ENCODE measurements at regions not wholly inside any gene's neighbourhood (a gene's known extent, or its start where the extent isn't known, plus 50 kb on each side); places are given as distances from the start of the nearest gene placed in this dataset.

DNA sequence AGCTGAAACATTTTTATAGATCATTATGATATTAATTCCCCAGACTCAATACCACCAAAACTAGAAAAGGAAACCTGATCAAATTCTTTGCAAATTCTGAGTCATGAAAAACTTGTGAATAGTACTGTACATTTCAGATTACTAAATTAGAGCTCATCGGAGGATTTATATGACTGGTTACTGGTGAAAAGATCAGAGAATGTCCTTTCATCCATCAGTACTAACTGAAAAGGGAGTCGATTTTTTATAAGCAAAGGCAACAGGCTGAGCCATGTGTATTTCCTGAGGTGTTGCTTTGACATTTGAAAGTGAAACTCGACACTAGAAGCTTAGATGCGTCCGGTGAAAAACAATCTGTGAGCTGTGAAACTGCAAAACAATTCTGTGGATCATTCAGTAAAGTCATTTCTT lies 155.7 kb downstream of the TNFSF18 start:
- DNase-seq = peak in 1 of 3 donors; percentile 2
- peak overlapping the region; percentile 21 for H3K27ac ChIP-seq (ENCODE audit: insufficient read depth, low read length, poor library complexity, severe bottlenecking)
- H3K9me3 ChIP-seq (ENCODE audit: control insufficient read depth, low read length) = no peaks in the 10 kb centered on the region
- peak overlapping the region; percentile 44 for H3K4me3 ChIP-seq (ENCODE audit: insufficient read depth, low read depth, low read length, poor library complexity, severe bottlenecking)
- peaks cover 14% of the 10 kb centered on the region for H3K4me1 ChIP-seq (ENCODE audit: control insufficient read depth, insufficient read depth, low read length, poor library complexity, severe bottlenecking)
- H3K36me3 ChIP-seq (ENCODE audit: control insufficient read depth, insufficient read depth, low read length) = no peaks in the 10 kb centered on the region
- H3K27me3 ChIP-seq (replicated peaks; ENCODE audit: control insufficient read depth, insufficient read depth, low read length, poor library complexity, severe bottlenecking) = no peaks in the 10 kb centered on the region

DNA sequence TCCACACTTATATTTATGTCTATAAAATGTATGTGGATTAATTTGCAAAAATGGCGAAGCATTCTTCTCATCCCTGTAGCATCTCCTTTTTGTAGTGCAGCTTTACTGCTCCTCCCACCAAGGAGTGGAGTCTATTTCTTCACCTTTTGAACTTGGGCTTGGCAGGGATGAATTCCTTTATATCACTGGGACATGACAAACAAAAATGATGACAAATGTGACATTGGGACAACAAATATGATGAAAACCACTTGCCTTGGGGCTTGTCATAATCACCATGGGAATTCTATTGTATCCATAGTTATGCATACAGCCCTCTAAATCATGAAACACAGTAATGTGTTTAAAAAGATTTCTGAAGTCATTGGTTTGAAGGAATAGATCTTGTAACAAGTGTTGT lies 155.0 kb downstream of the TNFSF18 start:
- H3K4me1 ChIP-seq (ENCODE audit: control insufficient read depth, insufficient read depth, low read length, poor library complexity, severe bottlenecking) = peaks cover 14% of the 10 kb centered on the region
- no peaks in the 10 kb centered on the region for H3K9me3 ChIP-seq (ENCODE audit: control insufficient read depth, low read length)
- H3K4me3 ChIP-seq (ENCODE audit: insufficient read depth, low read depth, low read length, poor library complexity, severe bottlenecking) = peak overlapping the region; percentile 44
- no peaks in the 10 kb centered on the region for H3K27me3 ChIP-seq (replicated peaks; ENCODE audit: control insufficient read depth, insufficient read depth, low read length, poor library complexity, severe bottlenecking)
- peak overlapping the region; percentile 21 for H3K27ac ChIP-seq (ENCODE audit: insufficient read depth, low read length, poor library complexity, severe bottlenecking)
- H3K36me3 ChIP-seq (ENCODE audit: control insufficient read depth, insufficient read depth, low read length) = no peaks in the 10 kb centered on the region
- DNase-seq = no peak

DNA sequence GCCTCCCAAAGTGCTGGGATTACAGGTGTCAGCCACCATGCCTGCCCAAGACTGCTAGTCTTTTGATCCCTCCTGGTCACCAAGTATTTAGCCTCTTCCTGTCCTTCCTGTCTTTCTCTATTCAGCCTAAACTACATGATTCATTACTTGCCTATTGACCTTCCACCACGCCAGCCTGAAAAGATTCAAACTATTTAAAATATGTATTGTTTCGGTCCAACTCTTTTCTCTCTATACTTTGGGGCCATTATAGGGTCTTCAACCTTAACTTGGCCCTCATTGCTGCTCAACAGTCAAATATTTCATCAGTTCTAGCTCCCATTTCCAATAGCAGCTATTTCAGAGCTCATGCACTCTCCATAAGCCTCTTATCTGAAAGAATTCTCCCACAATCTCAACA lies 153.0 kb downstream of the TNFSF18 start:
- Histone ChIP-seq H3K4me1 (ENCODE audit: control insufficient read depth, insufficient read depth, low read length, poor library complexity, severe bottlenecking) (peaks cover 14% of the 10 kb centered on the region), H3K36me3 (ENCODE audit: control insufficient read depth, insufficient read depth, low read length) (no peaks in the 10 kb centered on the region), H3K27ac (ENCODE audit: insufficient read depth, low read length, poor library complexity, severe bottlenecking) (no peak overlapping the region), H3K9me3 (ENCODE audit: control insufficient read depth, low read length) (no peaks in the 10 kb centered on the region), H3K4me3 (ENCODE audit: insufficient read depth, low read depth, low read length, poor library complexity, severe bottlenecking) (no peak overlapping the region), H3K27me3 (replicated peaks; ENCODE audit: control insufficient read depth, insufficient read depth, low read length, poor library complexity, severe bottlenecking) (no peaks in the 10 kb centered on the region)
- DNase-seq = no peak

DNA sequence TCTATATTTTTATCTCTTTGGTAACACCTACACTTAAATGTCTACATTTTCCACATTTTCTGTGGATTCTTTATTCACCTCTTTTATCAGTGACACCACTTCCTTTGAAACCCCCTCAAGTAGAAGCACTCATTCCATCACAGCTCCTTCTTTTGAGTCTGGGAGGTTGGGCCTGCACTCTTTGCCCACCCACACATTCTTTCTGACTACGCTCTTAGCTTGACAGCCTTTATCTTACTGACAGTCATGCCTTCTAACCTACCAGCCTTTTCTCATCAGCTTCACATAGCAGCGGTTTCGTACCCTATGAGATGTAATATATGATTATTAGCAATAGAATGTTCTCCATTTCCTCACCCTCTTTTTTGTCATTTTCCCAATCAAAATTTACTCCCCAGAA lies 151.9 kb downstream of the TNFSF18 start:
- H3K27me3 ChIP-seq (replicated peaks; ENCODE audit: control insufficient read depth, insufficient read depth, low read length, poor library complexity, severe bottlenecking) = no peaks in the 10 kb centered on the region
- H3K4me3 ChIP-seq (ENCODE audit: insufficient read depth, low read depth, low read length, poor library complexity, severe bottlenecking) = no peak overlapping the region
- peaks cover 14% of the 10 kb centered on the region for H3K4me1 ChIP-seq (ENCODE audit: control insufficient read depth, insufficient read depth, low read length, poor library complexity, severe bottlenecking)
- H3K36me3 ChIP-seq (ENCODE audit: control insufficient read depth, insufficient read depth, low read length) = no peaks in the 10 kb centered on the region
- DNase-seq = no peak
- H3K9me3 ChIP-seq (ENCODE audit: control insufficient read depth, low read length) = no peaks in the 10 kb centered on the region
- H3K27ac ChIP-seq (ENCODE audit: insufficient read depth, low read length, poor library complexity, severe bottlenecking) = no peak overlapping the region

GRCh38 chr1:172900376-172900997 lies 150.3 kb downstream of the TNFSF18 start:
- DNase-seq = no peak
- H3K27me3 ChIP-seq (replicated peaks; ENCODE audit: control insufficient read depth, insufficient read depth, low read length, poor library complexity, severe bottlenecking) = no peaks in the 10 kb centered on the region
- no peak overlapping the region for H3K27ac ChIP-seq (ENCODE audit: insufficient read depth, low read length, poor library complexity, severe bottlenecking)
- no peak overlapping the region for H3K4me3 ChIP-seq (ENCODE audit: insufficient read depth, low read depth, low read length, poor library complexity, severe bottlenecking)
- H3K36me3 ChIP-seq (ENCODE audit: control insufficient read depth, insufficient read depth, low read length) = no peaks in the 10 kb centered on the region
- H3K9me3 ChIP-seq (ENCODE audit: control insufficient read depth, low read length) = no peaks in the 10 kb centered on the region
- peaks cover 5% of the 10 kb centered on the region for H3K4me1 ChIP-seq (ENCODE audit: control insufficient read depth, insufficient read depth, low read length, poor library complexity, severe bottlenecking)

DNA sequence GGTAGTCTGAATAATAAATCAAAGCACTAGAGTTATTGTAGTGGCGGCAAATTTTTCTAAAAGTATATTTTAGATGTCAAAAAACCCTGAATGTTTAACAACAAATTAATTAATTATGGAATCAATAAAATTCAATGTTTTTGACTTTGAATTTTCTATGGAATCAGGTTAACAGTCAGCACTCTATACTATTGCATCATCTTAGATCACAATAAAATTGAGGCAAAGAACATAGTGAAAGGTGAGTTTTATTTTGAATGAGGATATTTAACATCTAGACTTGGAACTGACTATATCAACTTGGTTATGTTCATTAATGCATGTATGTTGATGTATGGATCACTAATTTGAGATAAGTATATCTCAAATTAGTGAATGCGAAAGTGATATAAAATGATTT lies 148.5 kb downstream of the TNFSF18 start:
- Histone ChIP-seq H3K9me3 (ENCODE audit: control insufficient read depth, low read length) (no peaks in the 10 kb centered on the region), H3K4me3 (ENCODE audit: insufficient read depth, low read depth, low read length, poor library complexity, severe bottlenecking) (no peak overlapping the region), H3K27me3 (replicated peaks; ENCODE audit: control insufficient read depth, insufficient read depth, low read length, poor library complexity, severe bottlenecking) (no peaks in the 10 kb centered on the region), H3K36me3 (ENCODE audit: control insufficient read depth, insufficient read depth, low read length) (no peaks in the 10 kb centered on the region), H3K4me1 (ENCODE audit: control insufficient read depth, insufficient read depth, low read length, poor library complexity, severe bottlenecking) (no peaks in the 10 kb centered on the region), H3K27ac (ENCODE audit: insufficient read depth, low read length, poor library complexity, severe bottlenecking) (no peak overlapping the region)
- DNase-seq = no peak

DNA sequence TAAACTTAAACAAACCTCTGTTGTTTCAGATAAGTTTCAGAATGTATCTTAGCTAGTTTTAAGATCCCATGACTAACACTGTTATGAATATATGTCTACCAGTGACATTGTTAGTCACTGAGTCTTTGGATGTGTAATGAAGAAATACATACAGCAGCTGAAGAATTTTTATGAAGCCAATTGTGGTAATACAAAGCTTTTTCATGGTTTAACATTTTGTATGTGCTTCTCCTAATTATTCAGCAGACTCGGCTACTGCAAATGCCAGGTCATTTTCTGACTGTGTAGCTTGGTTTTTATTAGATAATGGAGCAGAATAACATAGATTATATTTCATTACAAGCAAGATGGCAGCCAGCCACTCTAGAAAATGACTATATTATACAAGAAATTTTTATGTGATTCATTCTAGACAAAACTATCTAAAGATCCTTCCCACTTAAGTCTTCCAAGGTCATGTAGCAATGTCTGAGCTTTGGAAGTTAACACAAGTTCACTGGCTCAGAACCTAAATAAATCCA lies 147.8 kb downstream of the TNFSF18 start:
- no peak for DNase-seq
- no peak overlapping the region for H3K4me3 ChIP-seq (ENCODE audit: insufficient read depth, low read depth, low read length, poor library complexity, severe bottlenecking)
- H3K27me3 ChIP-seq (replicated peaks; ENCODE audit: control insufficient read depth, insufficient read depth, low read length, poor library complexity, severe bottlenecking) = no peaks in the 10 kb centered on the region
- no peaks in the 10 kb centered on the region for H3K9me3 ChIP-seq (ENCODE audit: control insufficient read depth, low read length)
- H3K27ac ChIP-seq (ENCODE audit: insufficient read depth, low read length, poor library complexity, severe bottlenecking) = no peak overlapping the region
- no peaks in the 10 kb centered on the region for H3K4me1 ChIP-seq (ENCODE audit: control insufficient read depth, insufficient read depth, low read length, poor library complexity, severe bottlenecking)
- H3K36me3 ChIP-seq (ENCODE audit: control insufficient read depth, insufficient read depth, low read length) = no peaks in the 10 kb centered on the region

- no peak overlapping the region for H3K27ac ChIP-seq (ENCODE audit: insufficient read depth, low read length, poor library complexity, severe bottlenecking)
- no peaks in the 10 kb centered on the region for H3K4me1 ChIP-seq (ENCODE audit: control insufficient read depth, insufficient read depth, low read length, poor library complexity, severe bottlenecking)
- no peaks in the 10 kb centered on the region for H3K9me3 ChIP-seq (ENCODE audit: control insufficient read depth, low read length)
- no peak overlapping the region for H3K4me3 ChIP-seq (ENCODE audit: insufficient read depth, low read depth, low read length, poor library complexity, severe bottlenecking)
- no peak for DNase-seq
- H3K27me3 ChIP-seq (replicated peaks; ENCODE audit: control insufficient read depth, insufficient read depth, low read length, poor library complexity, severe bottlenecking) = no peaks in the 10 kb centered on the region
- no peaks in the 10 kb centered on the region for H3K36me3 ChIP-seq (ENCODE audit: control insufficient read depth, insufficient read depth, low read length)
These were observed 147.0 kb downstream of the TNFSF18 start for GRCh38 chr1:172903581-172904220.

- no peaks in the 10 kb centered on the region for H3K4me1 ChIP-seq (ENCODE audit: control insufficient read depth, insufficient read depth, low read length, poor library complexity, severe bottlenecking)
- no peak for DNase-seq
- no peaks in the 10 kb centered on the region for H3K36me3 ChIP-seq (ENCODE audit: control insufficient read depth, insufficient read depth, low read length)
- H3K27me3 ChIP-seq (replicated peaks; ENCODE audit: control insufficient read depth, insufficient read depth, low read length, poor library complexity, severe bottlenecking) = no peaks in the 10 kb centered on the region
- no peak overlapping the region for H3K4me3 ChIP-seq (ENCODE audit: insufficient read depth, low read depth, low read length, poor library complexity, severe bottlenecking)
- H3K27ac ChIP-seq (ENCODE audit: insufficient read depth, low read length, poor library complexity, severe bottlenecking) = no peak overlapping the region
- H3K9me3 ChIP-seq (ENCODE audit: control insufficient read depth, low read length) = no peaks in the 10 kb centered on the region
These were observed 145.3 kb downstream of the TNFSF18 start for GRCh38 chr1:172905452-172905851.

DNA sequence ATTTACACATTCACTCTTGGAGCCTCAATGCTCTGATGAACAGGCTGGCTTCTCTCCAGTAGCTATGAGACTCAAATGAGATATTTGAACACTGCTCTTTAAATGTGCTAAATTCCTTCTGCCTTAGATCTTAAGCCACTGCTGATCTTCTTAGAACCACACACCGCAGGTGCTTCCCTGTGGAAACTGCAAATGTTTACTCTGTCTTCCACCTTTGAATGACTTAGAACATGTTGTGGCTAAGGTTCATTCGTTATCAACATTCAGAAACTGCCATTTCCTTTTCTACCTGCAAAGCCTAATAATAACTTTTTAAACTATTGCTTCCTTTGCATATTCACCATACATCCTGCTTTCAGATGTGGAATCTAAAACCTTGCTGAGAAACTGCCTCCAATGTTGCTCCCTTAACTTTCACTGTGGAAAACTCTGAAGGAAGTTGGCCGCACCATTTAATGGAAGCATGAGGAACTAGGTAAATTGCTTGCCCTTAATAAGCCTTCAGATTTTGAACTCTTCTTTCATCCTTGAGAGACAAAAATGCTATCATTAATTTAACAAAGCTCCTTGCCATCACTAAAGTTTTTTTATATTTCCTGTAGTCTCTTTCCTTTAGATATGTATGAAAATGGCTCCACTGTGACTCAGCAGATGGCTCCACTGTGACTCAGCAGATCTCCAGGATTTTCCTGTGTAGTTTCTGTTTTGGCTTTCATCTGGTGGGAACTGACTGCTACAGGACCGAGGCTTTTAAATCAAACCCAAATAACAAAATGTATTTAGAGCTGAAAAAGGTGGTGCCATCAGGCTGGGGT lies 143.8 kb downstream of the TNFSF18 start:
- Histone ChIP-seq H3K4me1 (ENCODE audit: control insufficient read depth, insufficient read depth, low read length, poor library complexity, severe bottlenecking) (no peaks in the 10 kb centered on the region), H3K27ac (ENCODE audit: insufficient read depth, low read length, poor library complexity, severe bottlenecking) (no peak overlapping the region)
- peak in 1 of 3 donors; percentile 23 for DNase-seq

More for the DNA sequence above, 143.8 kb downstream of the TNFSF18 start:
- H3K27me3 ChIP-seq (replicated peaks; ENCODE audit: control insufficient read depth, insufficient read depth, low read length, poor library complexity, severe bottlenecking) = no peaks in the 10 kb centered on the region
- no peaks in the 10 kb centered on the region for H3K9me3 ChIP-seq (ENCODE audit: control insufficient read depth, low read length)
- H3K4me3 ChIP-seq (ENCODE audit: insufficient read depth, low read depth, low read length, poor library complexity, severe bottlenecking) = no peak overlapping the region
- H3K36me3 ChIP-seq (ENCODE audit: control insufficient read depth, insufficient read depth, low read length) = no peaks in the 10 kb centered on the region
